ENCODE measurements at regions not wholly inside any gene's neighbourhood (a gene's known extent, or its start where the extent isn't known, plus 50 kb on each side); places are given as distances from the start of the nearest gene placed in this dataset.

- no peak for ATAC-seq
- Histone ChIP-seq H3K4me1 (no peaks in the 10 kb centered on the region), H3K36me3 (ENCODE audit: insufficient read depth in 1 of 2, low read depth in 1 of 2) (no peaks in the 10 kb centered on the region), H3K27ac (no peak overlapping the region), H3K9me3 (no peaks in the 10 kb centered on the region), H3K4me3 (no peak overlapping the region), H3K27me3 (ENCODE audit: insufficient read depth in 3 of 3, low read length in 2 of 3) (peaks cover 0 to 19% (median 7%) of the 10 kb centered on the region in 3 donors)
- DNase-seq = no peak
- no peak for TF ChIP-seq CTCF (IDR thresholded peaks at IDR 0.05)
- WGBS, 3 donors = 46 to 67% (median 66%) methylated on average over 3 of the region's 3 CpGs
- intact Hi-C loops (cut with DNase I) = no loop called here
Measured at GRCh38 chr4:164381859-164382258, 372.1 kb upstream of the SMIM31 start.

GRCh38 chr4:164383058-164383357 lies 370.9 kb upstream of the SMIM31 start:
- H3K36me3 ChIP-seq (ENCODE audit: insufficient read depth in 1 of 2, low read depth in 1 of 2) = no peaks in the 10 kb centered on the region
- intact Hi-C loops (cut with DNase I) = no loop called here
- DNase-seq (no peak), ATAC-seq (no peak)
- no peak overlapping the region for H3K27ac ChIP-seq
- WGBS, 3 donors = 0 to 1% (median 1%) methylated on average over 15 of the region's 15 CpGs
- TF ChIP-seq CTCF (IDR thresholded peaks at IDR 0.05) = no peak
- peaks cover 0 to 19% (median 7%) of the 10 kb centered on the region in 3 donors for H3K27me3 ChIP-seq (ENCODE audit: insufficient read depth in 3 of 3, low read length in 2 of 3)
- H3K4me3 ChIP-seq = peak overlapping the region; percentile 44
- no peaks in the 10 kb centered on the region for H3K9me3 ChIP-seq
- H3K4me1 ChIP-seq = no peaks in the 10 kb centered on the region

GRCh38 chr4:164383358-164384220 lies 370.3 kb upstream of the SMIM31 start:
- no peak for TF ChIP-seq CTCF (IDR thresholded peaks at IDR 0.05)
- Histone ChIP-seq H3K9me3 (no peaks in the 10 kb centered on the region), H3K4me3 (peak overlapping the region; percentile 44), H3K27me3 (ENCODE audit: insufficient read depth in 3 of 3, low read length in 2 of 3) (peaks cover 0 to 19% (median 7%) of the 10 kb centered on the region in 3 donors), H3K27ac (no peak overlapping the region), H3K36me3 (ENCODE audit: insufficient read depth in 1 of 2, low read depth in 1 of 2) (no peaks in the 10 kb centered on the region), H3K4me1 (no peaks in the 10 kb centered on the region)
- intact Hi-C loops (cut with DNase I) = no loop called here
- DNase-seq = no peak
- 1 to 2% (median 1%) methylated on average over 54 to 65 of the region's 65 CpGs for WGBS, 3 donors
- peak; percentile 27 to 40 (median 34) for ATAC-seq

- ATAC-seq = no peak
- intact Hi-C loops (cut with DNase I) = no loop called here
Measured at GRCh38 chr4:164384416-164384815, 369.5 kb upstream of the SMIM31 start.

More at GRCh38 chr4:164384416-164384815, 369.5 kb upstream of the SMIM31 start:
- no peaks in the 10 kb centered on the region for H3K9me3 ChIP-seq
- no peak for TF ChIP-seq CTCF (IDR thresholded peaks at IDR 0.05)
- no peak overlapping the region for H3K4me3 ChIP-seq
- H3K4me1 ChIP-seq = no peaks in the 10 kb centered on the region
- no peak for DNase-seq
- peaks cover 0 to 19% (median 7%) of the 10 kb centered on the region in 3 donors for H3K27me3 ChIP-seq (ENCODE audit: insufficient read depth in 3 of 3, low read length in 2 of 3)
- H3K36me3 ChIP-seq (ENCODE audit: insufficient read depth in 1 of 2, low read depth in 1 of 2) = no peaks in the 10 kb centered on the region
- H3K27ac ChIP-seq = no peak overlapping the region
- WGBS, 3 donors = 53 to 61% (median 59%) methylated on average over 8 of the region's 8 CpGs

Measured in psoas muscle (tissue), 7 donors.